GM18498 (cell line): ENCODE measurements at regions not wholly inside any gene's neighbourhood (a gene's known extent, or its start where the extent isn't known, plus 50 kb on each side); places are given as distances from the start of the nearest gene placed in this dataset.

Experiments used
- ATAC-seq: cut with Tn5 transposase; IDR thresholded peaks from one replicate; pipeline ENCODE4 v1.9.1; 2021; ENCODE audit warnings: mild to moderate bottlenecking, moderate library complexity; ENCODE audit not compliant: unreplicated experiment

DNA sequence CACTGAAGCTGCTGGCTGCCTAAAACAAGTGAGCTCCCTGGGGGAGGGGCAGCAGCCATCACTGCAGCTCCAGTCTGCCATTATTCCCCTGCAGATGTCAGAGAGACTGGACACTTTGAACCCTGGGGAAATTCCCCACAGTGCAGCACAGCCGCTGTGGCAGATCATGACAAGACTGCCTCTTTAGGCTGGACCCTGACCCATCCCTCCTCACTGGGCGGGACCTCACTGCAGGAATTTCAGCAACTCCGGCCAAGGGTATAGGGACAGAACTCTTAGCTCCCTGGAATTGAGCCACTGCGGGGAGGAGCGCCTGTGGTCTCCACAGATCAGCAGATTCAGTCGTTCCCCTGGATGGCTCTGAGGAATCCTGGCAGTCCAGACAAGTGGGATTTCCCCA is 964.6 kb downstream of the BRINP3 start:
- no peak for ATAC-seq

DNA sequence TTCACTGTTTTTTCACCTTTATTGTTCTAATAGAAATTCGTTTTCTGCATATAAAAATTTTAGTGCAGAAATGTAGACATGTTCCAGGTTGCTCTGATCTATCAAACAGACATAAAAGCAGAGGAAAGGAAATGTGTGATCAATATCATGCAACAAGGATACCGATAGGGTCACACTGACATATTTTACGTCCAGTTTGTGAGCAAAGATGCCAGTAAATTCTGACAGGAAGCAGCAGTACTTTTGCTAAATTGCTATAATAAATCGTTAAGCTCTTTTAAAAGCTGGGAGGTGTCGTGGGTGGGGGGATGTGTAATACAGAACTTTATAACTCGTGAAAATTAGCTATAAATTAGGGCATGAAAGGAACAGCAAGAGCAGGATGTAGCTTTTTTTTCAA is 955.2 kb downstream of the BRINP3 start:
- no peak for ATAC-seq

DNA sequence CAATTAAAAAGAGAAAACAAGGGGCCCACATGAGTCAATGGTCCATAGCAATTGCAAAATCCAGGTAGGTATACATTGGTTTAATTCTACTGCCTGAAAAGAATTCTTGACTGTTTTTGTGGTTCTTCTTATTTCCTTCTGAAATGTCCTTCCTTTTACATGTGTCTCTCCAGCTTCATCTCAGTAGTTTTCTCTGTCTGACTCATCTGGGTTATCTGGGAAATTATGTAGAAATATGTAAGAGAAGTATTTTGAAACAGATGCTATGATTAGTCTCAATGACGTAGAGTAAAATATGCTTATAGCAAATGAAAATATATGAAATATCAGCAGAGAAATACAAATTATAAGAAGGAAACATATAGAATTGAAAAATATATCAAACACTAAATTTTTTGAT is 953.2 kb downstream of the BRINP3 start:
- no peak for ATAC-seq

DNA sequence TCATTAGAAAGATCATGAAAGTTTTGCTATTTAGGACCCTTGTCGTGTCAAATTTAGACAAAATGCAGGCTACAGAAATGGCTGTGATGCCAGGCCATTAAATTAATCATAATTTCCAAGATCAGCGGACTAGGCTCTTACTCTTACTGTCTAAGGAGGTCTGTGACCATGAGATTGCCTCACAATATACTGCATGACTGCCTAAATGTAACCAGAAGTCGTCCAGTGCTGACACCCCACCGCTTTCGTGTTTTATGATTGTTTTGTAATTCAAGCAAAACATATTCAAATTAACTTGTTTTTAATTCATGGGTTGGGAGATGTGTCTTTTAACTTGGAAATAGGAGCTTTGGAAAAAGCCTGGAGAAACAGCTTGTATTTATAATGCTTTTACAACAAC is 947.5 kb downstream of the BRINP3 start:
- no peak for ATAC-seq

DNA sequence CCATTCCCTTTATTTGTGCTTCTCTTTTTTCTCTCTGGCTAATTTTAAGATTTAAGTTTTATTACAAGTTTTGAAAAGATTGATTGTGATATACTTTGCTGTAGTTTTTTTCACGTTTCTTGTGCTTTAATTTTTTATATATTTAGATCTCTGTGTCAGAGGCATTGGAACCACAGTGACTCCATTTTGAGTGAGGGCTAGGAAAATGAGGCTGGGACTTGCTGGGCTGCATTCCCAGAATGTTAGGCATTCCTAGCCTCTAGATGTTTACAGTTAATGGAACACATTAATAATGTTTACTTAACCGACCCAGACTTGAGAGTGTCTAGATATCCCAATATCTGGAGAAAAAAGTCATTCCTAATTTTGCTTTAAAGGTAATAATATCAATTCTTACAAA is 939.4 kb downstream of the BRINP3 start:
- ATAC-seq, result no peak

DNA sequence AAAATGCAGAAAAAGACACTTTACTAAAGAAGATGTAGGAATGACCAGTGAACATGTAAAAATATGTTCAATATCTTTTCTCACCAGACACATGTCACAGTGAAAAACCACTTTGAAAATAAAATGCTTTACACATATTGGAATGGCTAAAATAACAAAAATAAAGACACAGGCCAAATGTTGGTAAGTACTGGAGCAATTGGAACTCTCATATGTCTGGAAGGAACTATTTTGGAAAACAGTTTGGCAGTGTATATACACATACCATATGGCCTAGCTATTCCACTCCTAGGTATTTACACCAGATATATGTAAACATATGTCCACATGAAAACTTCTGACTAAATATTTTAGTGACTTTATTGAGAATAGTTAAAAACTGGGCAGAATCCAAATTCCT is 927.2 kb downstream of the BRINP3 start:
- no peak for ATAC-seq

DNA sequence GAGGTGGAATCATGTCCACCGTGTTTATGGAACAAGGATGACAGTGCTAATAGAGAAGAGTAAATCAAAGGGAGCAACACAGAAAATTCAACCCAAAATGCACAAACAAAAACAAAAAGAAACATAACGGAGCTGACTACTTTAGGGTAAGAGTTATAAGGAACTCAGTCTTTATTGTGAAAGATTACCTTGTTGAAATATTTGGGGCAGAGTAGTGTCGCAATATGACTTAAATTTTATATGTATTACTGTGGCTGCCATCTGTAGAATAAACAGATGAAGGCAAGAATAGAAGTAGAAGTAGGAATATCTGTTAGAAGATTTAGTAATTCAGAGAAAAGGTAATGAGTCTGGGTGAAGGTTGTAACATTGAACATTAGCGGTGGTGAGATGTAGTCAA is 913.9 kb downstream of the BRINP3 start:
- ATAC-seq, result no peak

DNA sequence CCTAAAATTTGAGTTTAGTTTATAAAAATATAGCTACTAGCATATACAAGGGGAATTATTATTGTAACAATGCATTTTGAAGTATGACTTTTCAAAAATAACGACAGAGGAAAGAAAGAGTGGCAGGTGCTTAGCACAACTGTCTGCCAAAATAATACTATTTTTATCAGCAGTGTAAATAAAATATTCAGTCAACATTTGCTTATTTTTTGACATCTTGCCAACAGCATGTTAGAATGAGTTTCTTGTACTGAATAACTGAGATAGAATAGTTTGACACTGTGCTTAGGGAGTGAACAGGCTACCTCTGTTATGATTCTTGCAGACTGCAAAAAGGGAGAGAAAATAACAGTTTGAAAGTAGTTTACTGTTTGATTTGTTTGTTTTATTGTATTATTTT is 909.8 kb downstream of the BRINP3 start:
- no peak for ATAC-seq

DNA sequence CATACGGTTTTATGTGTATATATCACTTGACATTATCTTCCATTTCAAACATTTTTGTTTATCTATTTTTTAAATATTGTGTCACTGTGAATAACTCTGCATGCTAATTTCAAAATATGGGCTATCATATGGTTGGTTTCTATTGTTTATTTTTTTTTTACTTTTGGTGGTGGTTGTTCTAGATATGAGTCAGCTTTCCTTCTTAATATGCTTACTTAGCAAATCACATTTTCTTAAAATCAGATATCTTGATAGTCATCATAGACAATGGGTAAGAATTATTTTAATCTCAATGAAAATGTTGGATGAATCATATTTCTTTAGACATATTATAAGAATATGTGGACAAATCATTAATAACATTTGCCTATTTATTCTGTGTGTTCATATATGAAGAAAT is 881.5 kb downstream of the BRINP3 start:
- ATAC-seq, result no peak

DNA sequence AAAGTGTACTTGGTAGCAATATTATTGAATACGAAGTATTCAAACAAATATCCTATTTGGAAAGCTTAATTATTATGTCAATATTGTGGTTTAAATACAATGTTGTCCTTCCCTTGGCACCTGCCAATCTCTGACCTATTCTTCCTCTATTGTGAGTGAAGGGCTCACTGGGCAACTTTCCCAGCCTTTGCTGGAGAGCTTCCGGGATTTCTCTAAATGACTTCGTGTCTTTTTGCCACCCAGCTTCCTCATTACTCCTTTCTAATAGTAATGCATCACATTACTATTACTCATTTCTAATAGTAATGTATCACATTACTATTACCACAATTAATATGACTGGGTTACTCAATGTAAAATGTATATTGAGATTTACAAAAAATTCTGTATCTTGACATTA is 880.6 kb downstream of the BRINP3 start:
- ATAC-seq, result no peak

DNA sequence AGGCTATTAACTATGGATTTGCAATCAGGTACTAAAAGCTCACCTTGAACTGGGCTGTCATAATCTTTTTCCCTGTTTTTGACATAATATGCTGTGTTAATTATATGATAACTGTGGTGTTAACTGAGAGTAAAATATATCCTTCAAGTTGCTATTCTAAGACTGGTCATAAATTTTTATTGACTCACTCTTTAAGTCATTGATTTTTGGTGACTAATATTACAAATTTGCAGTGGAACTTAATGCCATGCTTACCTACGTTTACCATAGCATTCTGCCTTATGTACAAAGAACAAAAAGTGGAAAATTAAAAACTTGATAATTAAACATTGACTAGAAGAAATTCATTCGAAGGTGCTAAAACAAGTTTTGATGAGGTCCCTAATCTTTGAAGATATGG is 872.4 kb downstream of the BRINP3 start:
- ATAC-seq, result no peak

DNA sequence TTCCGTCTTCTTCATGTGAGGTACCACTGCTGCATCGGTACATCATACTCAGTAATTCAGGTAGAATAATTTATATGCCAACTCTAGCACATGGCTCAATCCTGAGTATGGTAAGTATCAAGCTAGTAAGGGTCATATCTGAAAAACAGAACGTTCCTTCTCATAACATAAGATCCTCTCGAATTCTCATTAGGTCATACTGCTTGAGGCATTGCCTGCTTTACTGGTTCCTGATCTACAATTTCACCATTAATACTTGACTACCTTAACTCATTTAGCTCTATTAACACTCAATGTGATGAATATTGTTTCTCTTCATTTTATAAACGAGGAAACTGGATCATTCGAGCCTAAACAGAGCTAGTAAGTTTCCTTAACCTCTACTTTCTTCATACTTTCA is 871.6 kb downstream of the BRINP3 start:
- ATAC-seq, result no peak

DNA sequence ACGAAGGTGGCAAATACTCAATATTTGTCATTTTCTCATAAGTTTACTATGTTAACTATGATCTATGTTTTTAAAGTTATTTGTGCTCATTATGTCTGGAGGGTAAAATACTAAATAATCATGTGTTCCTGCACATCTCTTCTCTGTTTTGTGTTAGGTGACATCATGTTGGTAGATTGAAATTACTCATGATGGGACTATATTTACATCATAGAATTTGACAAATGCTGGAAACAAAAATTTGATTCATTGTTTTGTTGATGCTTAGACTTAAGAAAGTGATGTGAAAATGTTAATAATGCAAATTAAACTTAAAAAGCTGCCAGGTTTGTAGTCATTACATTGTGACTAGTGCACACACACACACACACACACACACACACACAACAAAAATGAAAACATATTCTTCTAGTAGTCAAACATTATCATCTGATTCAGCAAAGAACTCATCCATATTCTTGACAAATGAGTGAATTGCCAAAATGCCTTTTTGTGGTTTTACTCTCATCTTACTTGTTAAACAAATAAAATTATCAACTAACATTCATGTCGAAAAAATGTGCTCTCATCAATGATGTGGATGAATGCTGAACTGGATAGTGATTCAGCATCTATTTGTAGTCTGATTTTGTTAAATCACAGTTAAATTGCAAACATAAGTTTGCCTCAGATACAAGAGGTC is 870.7 kb downstream of the BRINP3 start:
- ATAC-seq, result no peak

DNA sequence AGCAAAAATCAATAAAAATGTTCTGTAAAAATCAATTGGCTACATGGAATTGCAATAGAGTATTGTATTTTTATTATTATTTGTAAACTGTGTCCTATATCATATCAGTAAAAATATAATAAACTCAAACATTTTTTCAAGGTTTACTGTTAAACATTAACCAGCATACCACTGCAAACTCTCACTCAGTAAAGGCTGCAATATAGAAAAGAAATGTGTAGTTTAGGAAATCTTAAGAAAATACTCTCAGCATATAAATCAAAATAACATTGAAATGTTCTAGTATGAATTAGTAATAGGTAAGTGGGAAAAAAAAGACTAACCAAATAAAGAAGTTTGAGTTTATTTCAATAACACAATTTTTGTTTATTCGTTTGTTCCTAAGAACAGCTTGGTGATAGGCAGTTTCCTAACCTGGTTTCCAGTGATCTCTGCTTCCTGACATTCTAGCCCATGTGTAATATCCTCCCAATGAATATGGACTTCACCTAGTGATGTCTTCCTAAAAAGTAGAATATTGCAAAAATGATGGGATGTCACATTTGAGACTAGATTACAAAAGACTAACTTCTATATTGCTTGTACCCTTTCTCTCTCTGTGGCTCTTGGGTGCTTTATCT is 870.1 kb downstream of the BRINP3 start:
- no peak for ATAC-seq

DNA sequence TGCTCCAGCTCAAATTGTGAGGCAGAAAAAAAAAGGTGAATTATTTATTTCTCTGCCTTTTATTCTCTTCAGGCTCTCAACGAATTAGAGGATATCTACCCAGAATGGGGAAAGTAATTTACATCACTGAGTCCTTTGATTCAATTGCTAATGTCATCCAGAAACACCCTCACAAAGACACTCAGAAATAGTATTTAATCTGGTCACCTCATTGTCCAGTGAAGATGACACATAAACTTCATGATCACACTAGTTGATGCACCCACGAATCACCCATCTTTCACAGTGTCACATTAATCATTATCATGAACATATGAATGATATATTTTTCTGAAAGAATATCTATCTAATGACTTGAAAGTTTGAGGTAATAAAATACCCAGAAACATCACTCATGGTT is 868.5 kb downstream of the BRINP3 start:
- ATAC-seq, result no peak

DNA sequence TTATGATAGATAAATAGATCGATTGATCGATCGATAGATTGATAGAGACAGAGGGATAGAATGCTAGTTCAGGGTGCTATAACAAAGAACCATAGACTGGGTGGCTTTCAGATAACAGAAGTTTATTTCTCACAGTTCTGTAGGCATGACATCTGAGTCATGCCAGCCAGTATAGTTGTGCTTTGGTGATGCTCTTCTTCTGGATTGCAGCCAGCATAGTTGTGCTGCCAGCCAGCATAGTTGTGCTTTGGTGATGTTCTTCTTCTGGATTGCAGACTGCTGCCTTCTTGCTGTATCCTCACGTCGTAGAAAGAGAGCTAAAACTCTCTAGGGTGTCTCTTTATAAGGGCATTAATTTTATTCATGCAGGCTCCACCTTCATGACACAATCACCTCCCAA is 860.8 kb downstream of the BRINP3 start:
- ATAC-seq, result no peak

DNA sequence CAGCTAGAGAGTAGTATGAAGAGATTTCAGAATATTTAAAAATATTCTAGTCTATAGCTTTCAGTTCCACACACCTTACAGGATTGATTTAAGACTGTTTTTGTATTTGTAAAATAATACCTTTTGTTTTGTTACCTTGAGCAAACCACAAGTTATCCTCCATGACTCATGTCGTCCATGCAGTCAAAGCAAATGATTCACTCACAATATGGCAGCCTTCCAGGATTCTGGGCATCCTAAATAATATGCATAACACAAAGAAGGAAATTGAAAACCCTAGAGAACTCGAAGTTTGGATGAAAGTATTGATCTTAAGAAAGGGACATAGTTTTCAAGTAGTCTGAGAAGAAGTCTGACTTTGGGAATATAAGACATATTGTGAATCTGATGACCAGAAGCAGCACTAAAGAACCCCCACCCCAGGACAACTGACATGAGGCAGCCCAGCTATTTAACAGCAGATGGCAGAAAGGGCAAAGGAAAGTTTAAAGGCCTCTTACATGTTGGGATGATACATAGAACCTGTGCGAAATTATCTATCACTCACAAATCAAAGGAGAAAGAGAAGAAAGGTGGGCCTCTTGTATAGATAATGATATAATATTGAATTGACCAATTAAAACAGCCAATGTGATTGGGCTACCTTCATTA is 857.9 kb downstream of the BRINP3 start:
- no peak for ATAC-seq

DNA sequence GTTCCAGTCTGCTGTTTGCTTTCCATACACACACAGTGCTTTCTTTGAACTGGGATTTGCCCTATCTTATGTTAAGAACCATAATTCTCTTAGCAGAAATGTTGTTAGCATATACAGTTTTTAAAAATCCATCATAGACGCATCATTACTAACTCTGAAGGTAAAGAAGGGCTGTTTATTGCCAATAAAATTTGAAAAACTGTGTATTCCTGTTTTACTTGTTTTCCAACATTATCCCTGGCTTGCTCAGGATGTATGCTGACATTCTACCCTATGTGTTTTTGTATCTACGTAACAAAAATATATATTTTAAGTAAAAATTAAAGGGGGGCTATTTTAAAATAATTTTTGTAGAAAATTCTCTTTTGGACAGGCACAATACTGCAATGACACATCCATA is 857.2 kb downstream of the BRINP3 start:
- no peak for ATAC-seq

DNA sequence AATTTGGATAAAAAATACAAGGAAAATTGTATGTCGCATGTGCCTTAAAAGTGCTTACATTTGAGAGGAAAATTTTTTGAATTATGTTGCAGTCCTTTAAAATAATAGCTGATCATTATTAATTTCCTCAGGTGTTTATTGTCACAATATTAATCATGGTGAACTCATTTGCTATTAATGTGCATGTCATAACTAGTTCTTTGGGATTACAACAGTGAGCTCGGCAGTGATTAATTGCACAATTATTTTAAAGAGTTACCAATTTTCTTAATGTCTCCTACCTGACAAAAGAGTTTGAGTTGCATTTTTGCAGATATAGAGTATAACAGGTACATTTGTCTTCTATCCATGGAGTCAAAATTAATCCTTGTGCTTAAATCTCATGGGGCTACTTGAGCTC is 854.3 kb downstream of the BRINP3 start:
- ATAC-seq, result no peak

DNA sequence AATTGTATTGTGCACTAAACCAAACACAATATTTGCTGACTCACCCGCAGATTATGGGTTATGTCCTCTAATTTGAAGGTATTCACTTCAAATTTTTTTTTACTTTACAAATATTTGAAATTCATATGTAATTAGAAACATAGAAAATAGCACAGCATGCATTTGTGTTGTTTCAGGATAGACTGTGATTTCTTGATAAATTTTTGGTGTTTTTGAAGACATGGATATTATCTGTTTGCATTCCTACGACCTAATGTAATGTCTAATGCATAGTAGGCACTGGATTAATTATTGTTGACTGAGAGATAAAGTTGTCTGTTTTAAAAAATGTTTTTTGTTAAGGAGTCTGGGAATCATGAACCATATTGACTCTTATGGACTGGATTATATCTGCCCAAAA is 850.2 kb downstream of the BRINP3 start:
- ATAC-seq, result no peak

DNA sequence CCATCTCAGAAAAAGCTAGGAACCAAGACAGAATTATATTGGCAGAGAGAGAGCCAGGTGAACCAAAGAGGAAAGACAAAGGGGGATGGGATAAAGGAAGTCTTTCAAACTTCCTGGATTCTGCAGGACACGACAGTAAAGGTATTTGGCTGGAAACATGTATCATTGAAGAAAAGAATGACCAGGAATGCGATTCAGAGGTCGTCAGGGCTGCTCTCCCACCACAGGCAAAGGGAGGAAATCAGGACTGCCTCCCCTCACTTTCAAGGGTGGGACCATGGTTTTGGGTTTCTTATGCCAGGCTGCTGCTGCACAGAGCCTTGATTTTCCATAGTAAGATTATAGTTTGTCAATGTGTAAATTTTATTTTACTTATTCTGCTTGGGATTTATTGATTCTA is 848.8 kb downstream of the BRINP3 start:
- ATAC-seq, result no peak

DNA sequence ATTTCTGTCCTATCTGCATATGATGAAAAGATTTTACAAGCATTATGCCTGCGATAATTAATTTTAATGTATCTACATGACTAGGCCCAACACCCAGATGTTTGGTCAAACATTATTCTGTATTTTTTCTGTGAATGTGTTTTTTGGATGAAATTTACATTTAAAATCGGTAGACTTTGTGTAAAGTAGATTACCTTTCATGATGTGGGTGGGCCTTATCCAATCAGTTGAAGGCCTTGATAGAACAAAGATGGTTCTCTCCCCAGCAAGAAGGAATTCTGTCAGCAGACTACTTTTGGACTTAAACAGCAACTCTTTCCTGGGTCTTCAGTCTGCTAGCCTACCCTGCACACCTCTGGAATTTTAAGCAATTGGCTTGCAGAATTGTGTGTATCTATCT is 844.0 kb downstream of the BRINP3 start:
- ATAC-seq, result no peak

DNA sequence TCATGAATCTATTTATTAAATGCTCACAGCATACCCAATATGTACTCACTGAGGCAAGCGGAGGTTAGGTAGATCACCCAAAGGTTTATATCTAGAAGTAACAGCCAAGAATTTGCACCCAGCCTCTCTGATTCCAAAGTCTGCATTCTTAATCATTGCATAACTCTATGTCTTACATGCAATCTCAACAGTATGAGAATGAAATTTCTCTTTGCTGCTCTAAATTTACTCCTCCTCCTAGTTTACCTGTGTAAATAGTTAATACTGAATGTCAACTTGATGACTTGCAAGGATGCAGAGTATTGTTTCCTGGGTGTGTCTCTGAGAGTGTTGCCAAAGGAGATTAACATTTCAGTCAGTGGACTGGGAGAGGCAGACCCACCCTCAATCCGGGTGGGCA is 840.6 kb downstream of the BRINP3 start:
- ATAC-seq, result no peak
